ENCODE measurements at regions not wholly inside any gene's neighbourhood (a gene's known extent, or its start where the extent isn't known, plus 50 kb on each side); places are given as distances from the start of the nearest gene placed in this dataset.
"Not testable (repeated sequence)": the region's sequence is repeated elsewhere in the genome, so short reads cannot be mapped to it uniquely, and the experiment has no call there.

- DNase-seq, result no peak
Observed at GRCh38 chr14:57150449-57150848, 118.3 kb downstream of the EXOC5 start.

- no peak for DNase-seq
Observed at GRCh38 chr14:57139173-57139572, 129.5 kb downstream of the EXOC5 start.

- DNase-seq, result no peak
Observed at GRCh38 chr14:57136669-57137328, 131.9 kb downstream of the EXOC5 start.

- DNase-seq, result not testable (repeated sequence)
Observed at GRCh38 chr14:57127809-57128208, 140.9 kb downstream of the EXOC5 start.

GRCh38 chr14:57122129-57122528 is 146.6 kb downstream of the EXOC5 start:
- DNase-seq, result no peak

- not testable (repeated sequence) for DNase-seq
Observed at GRCh38 chr14:57112072-57112807, 156.5 kb downstream of the EXOC5 start.

- DNase-seq, result not testable (repeated sequence)
Observed at GRCh38 chr14:57110411-57110810, 158.3 kb downstream of the EXOC5 start.

GRCh38 chr14:57091030-57091608 is 177.6 kb downstream of the EXOC5 start:
- DNase-seq, result no peak

- no peak for DNase-seq
Observed at GRCh38 chr14:57089901-57090300, 178.8 kb downstream of the EXOC5 start.

GRCh38 chr14:57087841-57088240 is 180.9 kb downstream of the EXOC5 start:
- DNase-seq, result no peak

- no peak for DNase-seq
Observed at GRCh38 chr14:57086271-57087162, 182.2 kb downstream of the EXOC5 start.

- DNase-seq, result no peak
Observed at GRCh38 chr14:57085801-57086200, 182.9 kb downstream of the EXOC5 start.

- DNase-seq, result no peak
Observed at GRCh38 chr14:57085043-57085442, 183.7 kb downstream of the EXOC5 start.

GRCh38 chr14:57080691-57081090 is 188.0 kb downstream of the EXOC5 start:
- DNase-seq, result no peak

GRCh38 chr14:57078054-57078453 is 190.7 kb downstream of the EXOC5 start:
- no peak for DNase-seq

GRCh38 chr14:57073986-57074385 is 194.7 kb downstream of the EXOC5 start:
- DNase-seq, result no peak

GRCh38 chr14:57071639-57072038 is 197.1 kb downstream of the EXOC5 start:
- DNase-seq, result no peak

GRCh38 chr14:57069702-57070101 is 199.0 kb downstream of the EXOC5 start:
- no peak for DNase-seq

- no peak for DNase-seq
Observed at GRCh38 chr14:57068511-57068910, 200.2 kb downstream of the EXOC5 start.

- DNase-seq, result peak; percentile 1 to 4
Observed at GRCh38 chr14:57066887-57067513, 201.7 kb downstream of the EXOC5 start.

GRCh38 chr14:57066463-57066862 is 202.2 kb downstream of the EXOC5 start:
- DNase-seq, result no peak

- DNase-seq, result no peak
Observed at GRCh38 chr14:57061009-57061711, 207.5 kb downstream of the EXOC5 start.

Measured in inflammatory macrophage treated with lipopolysaccharide for 1 hour (primary cell).